ENCODE measurements at regions not wholly inside any gene's neighbourhood (a gene's known extent, or its start where the extent isn't known, plus 50 kb on each side); places are given as distances from the start of the nearest gene placed in this dataset.
"Not testable (repeated sequence)": the region's sequence is repeated elsewhere in the genome, so short reads cannot be mapped to it uniquely, and the experiment has no call there.

DNA sequence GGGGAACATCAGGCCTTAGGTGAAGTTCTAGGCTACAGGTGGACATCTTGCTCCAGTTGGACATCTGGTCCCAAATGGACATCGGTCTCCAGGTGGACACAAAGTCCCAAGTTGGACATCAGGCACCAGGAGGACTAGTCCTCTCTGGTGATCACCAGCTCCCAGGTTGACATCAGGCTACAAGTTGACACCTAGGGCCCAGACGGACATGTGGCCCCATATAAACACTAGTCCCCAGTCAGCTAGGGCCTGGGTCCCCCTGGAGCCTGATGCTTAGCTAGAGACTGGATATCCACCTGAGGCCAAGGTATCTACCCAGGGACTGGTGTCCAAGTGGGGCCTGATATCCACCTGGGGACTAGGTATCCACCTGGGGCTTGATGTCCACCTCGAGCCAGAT is 75.8 kb upstream of the ZNF337 start:
- not testable (repeated sequence) for H2AFZ ChIP-seq; H3K27ac Mint-ChIP-seq; H3K4me1 Mint-ChIP-seq; H4K20me1 ChIP-seq (replicated peaks; ENCODE audit: insufficient read depth); H3F3A ChIP-seq (replicated peaks; ENCODE audit: low read depth); H3K36me3 Mint-ChIP-seq (ENCODE audit: low read depth); H3K9me2 ChIP-seq (ENCODE audit: insufficient read depth); H3K4me1 ChIP-seq (ENCODE audit: insufficient read depth); H3K79me2 ChIP-seq (replicated peaks; ENCODE audit: insufficient read depth); H3K4me3 Mint-ChIP-seq; H3K9me3 Mint-ChIP-seq; H3K36me3 ChIP-seq (ENCODE audit: insufficient read depth); H3K4me2 ChIP-seq; H3K4me3 ChIP-seq; ATAC-seq; DNase-seq (ENCODE audit: low spot score); H3K27me3 ChIP-seq (ENCODE audit: insufficient read depth); H3K27ac ChIP-seq (ENCODE audit: low read depth); H3K27me3 Mint-ChIP-seq (ENCODE audit: insufficient read depth, low read depth, poor library complexity)

DNA sequence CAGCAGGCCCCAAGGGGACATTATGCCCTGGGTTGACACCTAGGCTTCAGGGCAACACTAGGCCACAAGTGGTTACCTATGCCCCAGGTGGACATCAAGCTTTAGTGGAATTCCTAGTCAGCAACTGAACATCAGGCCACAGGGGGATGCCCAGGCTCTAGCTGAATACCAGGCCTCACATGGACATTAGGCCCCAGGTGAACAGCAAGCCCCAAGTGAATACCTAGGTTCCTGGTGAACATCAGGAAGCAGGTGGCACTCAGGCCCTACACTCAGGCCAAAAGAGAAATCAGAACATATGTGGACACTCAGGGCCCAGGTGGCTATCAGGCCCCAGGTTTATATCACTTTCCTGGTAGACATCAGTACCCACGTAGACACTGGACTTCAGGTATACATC is 75.2 kb upstream of the ZNF337 start:
- not testable (repeated sequence) for H3K4me3 Mint-ChIP-seq; H3K27ac ChIP-seq (ENCODE audit: low read depth); H3F3A ChIP-seq (replicated peaks; ENCODE audit: low read depth); H3K36me3 Mint-ChIP-seq (ENCODE audit: low read depth); H3K4me1 Mint-ChIP-seq; H3K9me2 ChIP-seq (ENCODE audit: insufficient read depth); H3K27ac Mint-ChIP-seq; H3K27me3 ChIP-seq (ENCODE audit: insufficient read depth); DNase-seq (ENCODE audit: low spot score); H3K36me3 ChIP-seq (ENCODE audit: insufficient read depth); ATAC-seq; H3K27me3 Mint-ChIP-seq (ENCODE audit: insufficient read depth, low read depth, poor library complexity); H4K20me1 ChIP-seq (replicated peaks; ENCODE audit: insufficient read depth); H3K4me2 ChIP-seq; H3K4me3 ChIP-seq; H3K79me2 ChIP-seq (replicated peaks; ENCODE audit: insufficient read depth); H3K4me1 ChIP-seq (ENCODE audit: insufficient read depth); H3K9me3 Mint-ChIP-seq; H2AFZ ChIP-seq

DNA sequence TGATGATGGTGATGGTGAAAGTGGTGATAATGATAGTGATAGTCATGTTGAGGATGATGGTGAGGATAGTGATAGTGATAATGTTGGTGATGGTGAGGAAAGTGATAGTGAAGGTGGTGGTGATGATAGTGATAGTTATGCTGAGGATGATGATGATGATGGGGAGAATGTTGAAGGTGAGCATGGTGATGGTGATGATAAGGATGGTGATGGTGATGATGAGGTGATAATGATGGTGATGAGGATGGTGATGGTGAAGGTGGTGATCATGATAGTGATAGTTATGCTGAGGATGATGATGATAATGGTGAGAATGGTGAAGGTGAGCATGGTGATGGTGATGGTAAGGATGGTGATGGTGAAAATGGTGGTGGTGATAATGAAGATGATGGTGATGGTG is 64.9 kb upstream of the ZNF337 start:
- Mint-ChIP-seq H3K27ac (no peak overlapping the region), H3K27me3 (ENCODE audit: insufficient read depth, low read depth, poor library complexity) (peaks cover 2% of the 10 kb centered on the region), H3K36me3 (ENCODE audit: low read depth) (no peaks in the 10 kb centered on the region; the same call in 2 of the 3 replicates), H3K4me1 (no peaks in the 10 kb centered on the region), H3K4me3 (no peak overlapping the region), H3K9me3 (no peaks in the 10 kb centered on the region; the same call in 2 of the 3 replicates)
- no peak overlapping the region for H2AFZ ChIP-seq
- H3K4me3 ChIP-seq, result no peak overlapping the region
- no peak for DNase-seq (ENCODE audit: low spot score)
- H3K36me3 ChIP-seq (ENCODE audit: insufficient read depth), result no peaks in the 10 kb centered on the region
- H3K27ac ChIP-seq (ENCODE audit: low read depth), result no peak overlapping the region
- no peaks in the 10 kb centered on the region for H4K20me1 ChIP-seq (replicated peaks; ENCODE audit: insufficient read depth)
- no peaks in the 10 kb centered on the region for H3K79me2 ChIP-seq (replicated peaks; ENCODE audit: insufficient read depth)
- H3K4me2 ChIP-seq, result no peak overlapping the region
- H3K4me1 ChIP-seq (ENCODE audit: insufficient read depth), result no peaks in the 10 kb centered on the region
- ATAC-seq, result no peak
- H3F3A ChIP-seq (replicated peaks; ENCODE audit: low read depth), result no peaks in the 10 kb centered on the region
- H3K27me3 ChIP-seq (ENCODE audit: insufficient read depth), result no peaks in the 10 kb centered on the region
- no peaks in the 10 kb centered on the region for H3K9me2 ChIP-seq (ENCODE audit: insufficient read depth)
- TF ChIP-seq, protein P1, sequence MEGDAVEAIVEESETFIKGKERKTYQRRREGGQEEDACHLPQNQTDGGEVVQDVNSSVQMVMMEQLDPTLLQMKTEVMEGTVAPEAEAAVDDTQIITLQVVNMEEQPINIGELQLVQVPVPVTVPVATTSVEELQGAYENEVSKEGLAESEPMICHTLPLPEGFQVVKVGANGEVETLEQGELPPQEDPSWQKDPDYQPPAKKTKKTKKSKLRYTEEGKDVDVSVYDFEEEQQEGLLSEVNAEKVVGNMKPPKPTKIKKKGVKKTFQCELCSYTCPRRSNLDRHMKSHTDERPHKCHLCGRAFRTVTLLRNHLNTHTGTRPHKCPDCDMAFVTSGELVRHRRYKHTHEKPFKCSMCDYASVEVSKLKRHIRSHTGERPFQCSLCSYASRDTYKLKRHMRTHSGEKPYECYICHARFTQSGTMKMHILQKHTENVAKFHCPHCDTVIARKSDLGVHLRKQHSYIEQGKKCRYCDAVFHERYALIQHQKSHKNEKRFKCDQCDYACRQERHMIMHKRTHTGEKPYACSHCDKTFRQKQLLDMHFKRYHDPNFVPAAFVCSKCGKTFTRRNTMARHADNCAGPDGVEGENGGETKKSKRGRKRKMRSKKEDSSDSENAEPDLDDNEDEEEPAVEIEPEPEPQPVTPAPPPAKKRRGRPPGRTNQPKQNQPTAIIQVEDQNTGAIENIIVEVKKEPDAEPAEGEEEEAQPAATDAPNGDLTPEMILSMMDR (conservative IDR thresholded peaks at IDR 0.05; ENCODE audit: low read depth in 2 of 2), result no peak
- TF ChIP-seq, protein P2, sequence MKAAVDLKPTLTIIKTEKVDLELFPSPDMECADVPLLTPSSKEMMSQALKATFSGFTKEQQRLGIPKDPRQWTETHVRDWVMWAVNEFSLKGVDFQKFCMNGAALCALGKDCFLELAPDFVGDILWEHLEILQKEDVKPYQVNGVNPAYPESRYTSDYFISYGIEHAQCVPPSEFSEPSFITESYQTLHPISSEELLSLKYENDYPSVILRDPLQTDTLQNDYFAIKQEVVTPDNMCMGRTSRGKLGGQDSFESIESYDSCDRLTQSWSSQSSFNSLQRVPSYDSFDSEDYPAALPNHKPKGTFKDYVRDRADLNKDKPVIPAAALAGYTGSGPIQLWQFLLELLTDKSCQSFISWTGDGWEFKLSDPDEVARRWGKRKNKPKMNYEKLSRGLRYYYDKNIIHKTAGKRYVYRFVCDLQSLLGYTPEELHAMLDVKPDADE (IDR thresholded peaks at IDR 0.05), result no peak
- TF ChIP-seq ZNF114 (CRISPR knock-in tag; IDR thresholded peaks at IDR 0.05) (no peak), ZNF331 (CRISPR knock-in tag; IDR thresholded peaks at IDR 0.05; ENCODE audit: low read depth) (no peak), STAT1 (IDR thresholded peaks at IDR 0.05; ENCODE audit: unreplicated experiment) (no peak), JUNB (IDR thresholded peaks at IDR 0.05; ENCODE audit: unreplicated experiment) (no peak), EZH2 (IDR thresholded peaks at IDR 0.05; ENCODE audit: low read depth, unreplicated experiment) (no peak), CREB1 (CRISPR knock-in tag; IDR thresholded peaks at IDR 0.05; ENCODE audit: low read depth) (no peak), EZH2phosphoT487 (IDR thresholded peaks at IDR 0.05; ENCODE audit: unreplicated experiment) (no peak), POLR2AphosphoS5 (IDR thresholded peaks at IDR 0.05; ENCODE audit: low read depth) (no peak)
- TF ChIP-seq, protein P3, sequence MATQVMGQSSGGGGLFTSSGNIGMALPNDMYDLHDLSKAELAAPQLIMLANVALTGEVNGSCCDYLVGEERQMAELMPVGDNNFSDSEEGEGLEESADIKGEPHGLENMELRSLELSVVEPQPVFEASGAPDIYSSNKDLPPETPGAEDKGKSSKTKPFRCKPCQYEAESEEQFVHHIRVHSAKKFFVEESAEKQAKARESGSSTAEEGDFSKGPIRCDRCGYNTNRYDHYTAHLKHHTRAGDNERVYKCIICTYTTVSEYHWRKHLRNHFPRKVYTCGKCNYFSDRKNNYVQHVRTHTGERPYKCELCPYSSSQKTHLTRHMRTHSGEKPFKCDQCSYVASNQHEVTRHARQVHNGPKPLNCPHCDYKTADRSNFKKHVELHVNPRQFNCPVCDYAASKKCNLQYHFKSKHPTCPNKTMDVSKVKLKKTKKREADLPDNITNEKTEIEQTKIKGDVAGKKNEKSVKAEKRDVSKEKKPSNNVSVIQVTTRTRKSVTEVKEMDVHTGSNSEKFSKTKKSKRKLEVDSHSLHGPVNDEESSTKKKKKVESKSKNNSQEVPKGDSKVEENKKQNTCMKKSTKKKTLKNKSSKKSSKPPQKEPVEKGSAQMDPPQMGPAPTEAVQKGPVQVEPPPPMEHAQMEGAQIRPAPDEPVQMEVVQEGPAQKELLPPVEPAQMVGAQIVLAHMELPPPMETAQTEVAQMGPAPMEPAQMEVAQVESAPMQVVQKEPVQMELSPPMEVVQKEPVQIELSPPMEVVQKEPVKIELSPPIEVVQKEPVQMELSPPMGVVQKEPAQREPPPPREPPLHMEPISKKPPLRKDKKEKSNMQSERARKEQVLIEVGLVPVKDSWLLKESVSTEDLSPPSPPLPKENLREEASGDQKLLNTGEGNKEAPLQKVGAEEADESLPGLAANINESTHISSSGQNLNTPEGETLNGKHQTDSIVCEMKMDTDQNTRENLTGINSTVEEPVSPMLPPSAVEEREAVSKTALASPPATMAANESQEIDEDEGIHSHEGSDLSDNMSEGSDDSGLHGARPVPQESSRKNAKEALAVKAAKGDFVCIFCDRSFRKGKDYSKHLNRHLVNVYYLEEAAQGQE (IDR thresholded peaks at IDR 0.05; ENCODE audit: unreplicated experiment), result no peak

Measured in GM23338 (cell line).